Putamen (tissue), 1 donor: ENCODE measurements at regions not wholly inside any gene's neighbourhood (a gene's known extent, or its start where the extent isn't known, plus 50 kb on each side); places are given as distances from the start of the nearest gene placed in this dataset.
"Not testable (repeated sequence)": the region's sequence is repeated elsewhere in the genome, so short reads cannot be mapped to it uniquely, and the experiment has no call there.

Experiments used
- DNase-seq: peaks from one replicate; pipeline ENCODE4 v3.0.0-alpha.2; 2016; ENCODE audit warnings: low spot score

DNA sequence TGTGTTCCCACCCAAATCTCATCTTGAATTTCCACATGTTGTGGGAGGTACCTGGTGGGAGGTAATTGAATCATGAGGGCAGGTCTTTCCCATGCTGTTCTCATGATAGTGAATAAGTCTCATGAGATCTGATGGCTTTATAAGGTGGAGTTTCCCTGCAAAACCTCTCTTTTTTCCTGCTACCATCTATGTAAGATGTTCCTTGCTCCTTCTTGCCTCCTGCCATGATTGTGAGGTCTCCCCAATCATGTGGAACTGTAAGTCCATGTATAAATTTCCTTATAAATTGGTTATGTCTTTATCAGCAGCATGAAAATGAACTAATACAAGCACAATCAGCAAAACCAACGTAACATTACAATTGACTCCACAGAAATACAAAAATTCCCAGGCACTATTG, 814.8 kb upstream of the CITED2 start:
- DNase-seq: not testable (repeated sequence)

DNA sequence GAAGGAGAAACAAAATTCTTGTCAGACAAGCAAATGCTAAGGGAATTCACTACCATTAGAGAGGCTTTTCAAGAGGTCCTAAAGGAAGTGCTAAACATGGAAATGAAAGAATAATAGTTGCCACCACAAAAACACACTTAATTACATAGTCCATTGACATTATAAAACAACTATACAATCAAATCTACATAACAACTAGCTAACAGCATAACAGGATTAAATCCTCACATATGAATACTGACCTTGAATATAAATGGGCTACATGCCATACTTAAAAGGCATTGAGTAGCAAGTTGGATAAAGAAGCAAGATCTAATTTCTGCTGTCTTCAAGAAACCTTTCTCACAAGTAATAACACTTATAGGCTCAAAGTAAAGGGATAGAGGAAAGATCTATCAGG, 811.5 kb upstream of the CITED2 start:
- no peak for DNase-seq

DNA sequence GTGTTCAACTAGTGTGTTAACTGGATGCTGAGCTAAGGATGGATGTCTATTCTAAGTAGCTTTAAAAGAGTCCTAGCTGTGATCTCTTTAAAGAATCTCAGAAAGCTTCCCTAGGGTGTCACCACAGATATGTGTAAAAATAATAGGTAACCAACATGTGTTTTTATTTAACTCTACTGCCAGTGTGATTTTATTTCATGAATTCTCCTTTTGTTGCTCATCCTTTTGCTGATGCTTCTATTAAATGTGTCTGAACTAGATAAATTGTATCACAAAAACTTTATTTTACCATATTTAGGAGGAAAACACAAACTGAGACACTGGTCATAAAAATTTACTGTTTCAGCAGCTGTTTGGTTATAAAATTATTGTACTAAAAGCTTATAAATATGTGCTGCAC, 809.4 kb upstream of the CITED2 start:
- DNase-seq: no peak

DNA sequence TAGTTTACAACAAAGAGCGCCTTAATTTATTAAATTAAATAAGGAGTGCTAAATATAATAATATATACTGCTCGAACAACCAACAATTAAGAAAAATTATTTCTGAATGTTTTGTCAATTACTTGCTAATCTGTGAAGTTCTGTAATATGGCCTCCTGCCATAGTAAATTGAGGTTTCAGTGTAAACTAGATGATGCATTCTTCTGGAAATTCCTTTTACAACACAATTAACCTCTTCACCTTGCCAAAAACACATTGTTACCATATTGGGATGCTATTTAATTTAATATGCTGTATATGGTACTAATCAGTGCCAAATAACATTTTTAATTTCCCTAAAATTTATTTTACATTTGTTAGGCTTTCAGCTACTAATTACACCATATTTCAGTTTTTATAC, 808.4 kb upstream of the CITED2 start:
- DNase-seq: no peak

DNA sequence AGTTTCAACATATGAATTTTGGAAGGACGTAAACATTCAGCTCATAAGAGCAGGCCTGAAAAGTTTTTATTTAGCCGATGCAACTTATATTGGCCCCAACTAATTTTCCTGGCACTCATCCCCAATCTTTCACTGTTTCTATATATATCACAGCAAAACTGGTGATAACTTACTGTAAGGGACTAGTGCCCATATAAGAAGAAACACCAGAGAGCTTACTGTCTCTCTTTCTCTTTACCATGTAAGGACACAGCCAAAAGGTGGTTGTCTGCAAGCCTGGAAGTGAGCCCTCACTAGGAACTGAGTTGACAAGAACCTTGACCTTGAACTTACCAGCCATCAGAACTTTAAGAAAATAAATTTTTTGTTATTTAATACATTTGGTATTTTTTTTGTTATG, 807.4 kb upstream of the CITED2 start:
- no peak for DNase-seq

DNA sequence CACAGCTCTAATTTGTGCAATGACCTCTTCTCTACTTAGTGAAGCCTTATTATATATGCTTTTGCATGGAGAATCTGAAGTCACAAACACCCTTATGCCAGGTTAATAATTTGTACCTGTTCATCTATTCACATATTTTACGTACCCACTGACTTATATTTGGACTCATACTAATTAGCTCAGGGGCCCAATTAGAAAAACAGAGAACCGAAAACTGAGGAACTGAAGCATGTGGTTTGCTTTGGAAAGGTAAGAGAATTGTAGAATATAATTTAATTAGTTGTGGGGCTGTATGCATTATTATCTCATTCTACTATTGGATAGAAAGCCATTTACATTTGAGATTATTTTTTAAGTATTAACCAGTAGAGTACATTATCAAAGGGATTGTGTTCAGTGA, 805.9 kb upstream of the CITED2 start:
- DNase-seq: no peak

DNA sequence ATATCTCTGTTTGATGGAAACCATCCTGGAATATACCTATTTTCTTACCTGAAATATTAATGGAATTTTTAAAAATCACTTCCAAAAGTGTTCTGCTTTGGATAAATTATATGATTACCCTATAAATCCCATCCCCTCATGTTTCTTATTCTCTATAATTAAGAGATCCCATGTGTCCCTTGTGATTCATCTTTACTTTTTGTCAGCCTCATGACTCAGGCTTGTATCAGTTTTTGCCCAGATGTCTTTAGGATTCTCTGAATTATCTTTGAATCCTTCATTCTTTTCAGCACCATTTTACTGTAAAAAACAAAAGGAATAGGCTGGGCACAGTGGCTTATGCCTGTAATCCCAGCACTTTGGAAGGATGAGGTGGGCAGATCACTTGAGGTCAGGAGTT, 804.5 kb upstream of the CITED2 start:
- DNase-seq: no peak

DNA sequence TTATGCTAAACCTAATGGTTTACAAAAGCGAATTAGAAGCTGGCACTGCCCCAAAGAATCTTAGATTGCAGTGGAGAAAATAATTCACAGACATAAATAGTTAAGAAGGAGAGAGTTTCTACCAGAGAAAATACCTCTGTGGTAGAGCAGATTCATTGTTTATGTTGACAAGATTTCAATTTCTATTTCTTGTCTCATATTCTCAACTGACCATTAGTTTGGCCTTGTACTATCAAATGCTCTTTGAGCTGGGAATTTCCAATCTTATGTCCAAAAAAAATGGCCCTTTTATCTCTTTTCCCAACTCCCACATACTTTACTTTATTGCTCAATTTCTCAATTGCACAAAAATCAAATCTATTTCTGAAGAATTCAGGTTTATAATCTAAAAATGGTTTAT, 804.1 kb upstream of the CITED2 start:
- DNase-seq: no peak

DNA sequence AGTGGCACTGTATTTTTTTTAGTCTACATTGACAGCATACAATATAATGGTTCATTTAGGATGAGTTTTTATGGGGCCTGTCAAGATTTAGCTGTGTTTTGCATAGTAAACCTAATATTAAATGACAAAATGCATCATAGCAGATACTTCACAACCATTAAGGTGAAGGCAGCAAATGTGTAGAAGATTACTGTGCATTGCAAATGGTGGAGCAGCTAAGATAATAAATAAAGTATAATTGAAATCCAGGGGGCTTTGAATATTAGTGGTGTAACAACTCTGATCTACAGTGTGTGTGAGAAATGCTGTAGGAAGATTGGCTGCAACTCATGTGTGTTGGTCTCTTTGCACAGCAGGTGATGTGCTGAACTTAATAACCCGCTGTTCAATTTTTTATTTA, 801.9 kb upstream of the CITED2 start:
- no peak for DNase-seq

DNA sequence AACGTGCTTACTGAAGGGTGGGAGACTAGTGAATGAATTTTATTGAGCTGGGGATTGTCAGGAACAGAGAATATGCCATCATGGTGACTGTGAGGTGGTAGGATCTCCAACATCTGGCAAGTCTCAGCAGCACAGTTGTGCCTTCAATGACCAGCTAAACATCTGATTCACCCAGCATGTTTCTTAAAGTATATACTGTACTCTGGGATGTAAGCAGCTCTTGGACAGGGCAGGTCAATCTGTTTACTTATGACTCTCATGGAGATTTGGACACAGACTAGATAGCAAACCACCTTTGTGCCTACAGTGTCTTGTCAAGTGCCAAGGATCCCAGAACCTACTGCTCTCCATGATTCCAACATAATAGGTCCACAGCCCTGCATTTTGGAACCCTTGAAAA, 801.0 kb upstream of the CITED2 start:
- no peak for DNase-seq

DNA sequence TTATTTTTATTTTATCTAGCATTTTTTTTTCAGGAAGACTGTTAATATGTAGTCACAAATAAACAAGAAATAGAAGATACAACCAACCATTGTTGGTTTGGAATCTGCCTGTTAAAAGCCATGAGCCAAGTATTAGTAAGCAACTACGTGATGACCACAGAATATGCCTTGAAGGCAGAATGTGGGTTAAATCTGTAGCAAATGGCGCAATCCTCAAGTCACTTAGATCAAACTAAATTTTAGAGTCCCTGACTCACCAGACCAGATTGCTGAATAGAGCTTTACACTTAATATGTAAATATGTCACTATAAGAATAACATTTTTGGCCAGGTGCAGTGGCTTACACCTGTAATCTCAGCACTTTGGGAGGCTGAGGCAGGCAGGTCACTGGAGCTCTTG, 800.1 kb upstream of the CITED2 start:
- no peak for DNase-seq

DNA sequence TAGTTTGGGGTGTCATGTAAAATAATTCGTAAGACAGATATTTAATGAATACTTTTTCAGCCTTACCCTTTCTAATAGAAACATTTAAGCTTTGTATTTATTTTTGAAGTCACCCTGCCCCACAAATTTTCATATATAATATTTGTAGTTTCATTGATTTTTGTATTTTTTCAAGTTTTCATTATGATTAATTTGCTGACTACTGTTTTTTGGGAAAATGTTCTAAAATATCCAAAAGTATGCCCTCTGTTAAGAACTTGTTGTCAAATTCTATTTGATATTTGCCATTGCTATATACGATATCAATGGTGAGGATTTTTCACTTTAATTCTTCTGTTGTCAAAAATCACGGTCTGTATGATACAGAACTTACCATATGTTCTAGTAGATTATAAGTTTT, 793.9 kb upstream of the CITED2 start:
- no peak for DNase-seq

DNA sequence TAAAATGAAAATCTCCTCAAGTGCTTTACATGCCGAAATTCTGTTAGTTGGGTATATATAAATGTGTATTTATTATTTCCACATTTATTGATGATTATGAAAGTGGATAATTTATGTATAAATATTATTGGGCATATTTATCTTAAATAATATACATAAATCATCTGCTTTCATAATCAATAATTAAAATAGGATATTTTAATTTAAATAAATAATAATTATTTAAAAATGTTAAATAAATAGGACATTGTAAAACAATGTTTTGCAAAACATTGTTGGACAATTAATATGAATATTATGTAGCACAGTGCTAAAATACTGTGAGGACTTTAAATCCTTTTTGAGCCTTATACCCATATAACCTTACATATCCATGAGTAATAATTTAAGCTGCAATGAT, 786.5 kb upstream of the CITED2 start:
- DNase-seq: no peak

DNA sequence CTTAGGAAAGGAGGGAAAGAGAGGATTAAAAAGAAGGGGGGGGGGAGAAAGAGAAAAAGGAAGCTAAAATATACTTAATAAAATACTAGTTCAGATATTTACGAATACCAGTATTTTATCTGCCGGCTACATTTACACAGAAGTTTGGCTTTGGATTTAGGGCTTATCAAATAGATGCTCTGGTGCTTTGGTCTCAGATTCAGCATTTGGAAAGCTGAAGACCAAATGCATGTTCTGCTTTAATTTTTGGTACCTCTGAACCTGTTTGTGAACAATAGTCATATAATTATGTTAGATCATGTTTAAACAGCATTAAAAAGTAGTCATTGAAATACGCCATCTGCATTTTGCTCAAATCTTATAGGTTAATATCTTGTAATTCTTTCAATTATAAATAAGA, 786.0 kb upstream of the CITED2 start:
- DNase-seq: no peak

DNA sequence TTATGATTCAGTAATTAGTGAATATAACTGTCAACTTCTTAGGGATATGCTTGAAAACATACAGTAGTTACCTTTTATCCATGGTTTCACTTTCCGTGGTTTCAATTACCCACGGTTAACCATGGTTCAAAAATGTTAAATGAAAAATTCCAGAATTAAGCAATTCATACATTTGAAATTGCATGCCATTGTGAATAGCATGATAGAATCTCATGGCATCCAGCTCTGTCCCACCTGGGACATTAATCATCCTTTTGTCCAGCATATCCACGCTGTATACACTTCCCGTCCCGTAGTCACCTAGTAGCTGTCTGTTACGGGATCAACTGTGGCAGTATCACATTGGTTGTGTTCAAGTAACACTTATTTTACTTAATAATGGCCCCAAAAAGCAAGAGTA, 781.7 kb upstream of the CITED2 start:
- DNase-seq: no peak

DNA sequence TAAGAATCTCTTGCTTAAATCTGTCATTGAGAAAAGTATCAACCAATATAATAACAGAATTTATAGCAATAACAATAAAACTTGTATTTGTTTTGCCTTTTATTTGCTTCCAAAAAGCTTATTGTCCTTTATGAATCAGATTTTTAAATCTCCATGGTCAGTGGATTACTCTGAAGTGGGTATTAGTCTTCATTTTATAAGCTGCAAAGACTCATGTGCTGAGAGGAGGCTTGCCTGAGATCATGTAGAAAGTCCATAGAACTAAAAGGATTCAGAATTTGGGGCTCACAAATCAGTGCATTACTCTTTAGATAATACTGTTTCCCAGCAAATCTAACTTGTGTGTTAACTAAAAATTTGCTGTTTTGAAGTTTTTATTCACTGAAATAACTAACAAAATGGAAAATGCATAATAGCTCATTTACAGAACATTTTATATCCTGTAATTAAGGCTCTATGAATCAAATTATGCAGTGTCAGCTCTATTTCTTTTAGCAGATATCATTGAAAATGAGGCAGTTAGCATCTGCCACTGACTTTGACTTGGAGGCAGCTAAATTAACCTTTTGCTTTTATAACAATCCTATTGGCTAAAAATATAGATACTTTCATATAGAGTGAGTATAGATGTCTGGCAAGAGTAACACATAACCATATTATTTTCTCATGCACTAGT, 781.1 kb upstream of the CITED2 start:
- DNase-seq: no peak

DNA sequence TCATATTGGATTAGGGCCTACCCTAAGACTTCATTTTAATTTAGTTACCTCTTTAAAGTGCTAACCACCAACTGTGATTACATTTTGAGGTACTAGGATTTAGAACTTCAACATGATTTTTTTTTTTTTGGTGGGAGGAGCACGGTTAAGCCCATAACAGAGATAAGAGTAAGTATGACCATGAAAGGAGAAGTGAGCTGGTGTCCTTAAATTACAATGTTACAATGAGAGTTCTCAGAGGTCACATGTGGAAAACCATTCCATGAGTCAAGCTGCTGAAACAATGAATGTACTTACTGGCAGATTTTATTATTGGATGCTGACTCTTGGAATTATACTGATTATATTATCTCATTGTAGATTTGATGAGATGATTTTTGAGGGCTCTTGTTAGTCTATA, 779.3 kb upstream of the CITED2 start:
- no peak for DNase-seq

DNA sequence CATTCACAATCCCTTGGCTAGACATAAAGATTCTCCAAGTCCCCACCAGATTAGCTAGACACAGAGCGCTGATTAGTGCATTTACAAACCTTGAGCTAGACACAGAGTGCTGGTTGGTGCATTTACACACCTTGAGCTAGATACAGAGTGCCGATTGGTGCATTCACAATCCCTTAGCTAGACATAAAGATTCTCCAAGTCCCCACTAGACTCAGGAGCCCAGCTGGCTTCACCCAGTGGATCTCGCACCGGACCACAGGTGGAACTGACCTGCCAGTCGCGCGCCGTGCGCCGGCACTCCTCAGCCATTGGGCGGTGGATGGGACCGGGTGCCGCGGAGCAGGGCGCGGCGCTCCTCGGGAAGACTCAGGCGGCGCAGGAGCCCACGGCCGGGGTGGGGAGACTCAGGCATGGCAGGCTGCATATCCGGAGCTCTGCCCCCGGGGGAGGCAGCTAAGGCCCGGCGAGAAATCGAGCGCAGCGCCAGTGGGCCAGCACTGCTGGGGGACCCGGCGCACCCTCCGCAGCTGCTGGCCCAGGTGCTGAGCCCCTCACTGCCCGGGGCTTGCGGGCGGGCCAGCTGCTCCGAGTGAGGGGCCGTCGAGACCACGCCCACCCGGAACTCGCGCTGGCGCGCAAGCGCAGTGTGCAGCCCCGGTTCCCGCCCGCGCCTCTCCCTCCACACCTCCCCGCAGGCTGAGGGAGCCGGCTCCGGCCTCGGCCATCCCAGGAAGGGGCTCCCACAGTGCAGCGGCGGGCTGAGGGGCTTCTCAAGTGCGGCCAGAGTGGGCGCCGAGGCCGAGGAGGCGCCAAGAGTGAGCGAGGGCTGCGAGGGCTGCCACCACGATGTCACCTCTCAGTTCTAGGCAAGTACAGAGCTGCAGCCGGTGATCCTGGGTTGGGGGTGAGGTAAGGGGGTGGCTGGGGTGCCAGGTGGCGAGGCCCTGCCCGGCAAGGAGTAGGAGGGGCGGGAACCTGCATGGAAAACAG, 773.7 kb upstream of the CITED2 start:
- DNase-seq: not testable (repeated sequence)

DNA sequence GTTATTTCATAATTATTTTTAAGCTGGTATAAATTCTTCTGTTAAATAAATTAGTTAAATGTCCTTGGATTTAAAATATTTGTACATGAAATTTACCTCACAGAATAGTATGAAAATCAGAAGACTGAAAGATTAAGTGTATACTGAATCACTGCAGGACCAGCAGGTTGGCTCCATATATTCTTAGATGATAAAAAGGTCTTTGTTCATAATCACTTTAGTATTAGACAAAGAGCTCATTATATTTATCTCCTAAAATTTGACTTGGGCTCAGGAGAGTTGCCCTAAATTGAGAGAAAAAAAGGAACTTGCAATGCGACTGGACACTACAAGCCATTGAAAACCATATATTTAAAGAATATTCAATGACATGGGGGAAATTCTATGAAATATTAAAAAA, 766.4 kb upstream of the CITED2 start:
- no peak for DNase-seq

DNA sequence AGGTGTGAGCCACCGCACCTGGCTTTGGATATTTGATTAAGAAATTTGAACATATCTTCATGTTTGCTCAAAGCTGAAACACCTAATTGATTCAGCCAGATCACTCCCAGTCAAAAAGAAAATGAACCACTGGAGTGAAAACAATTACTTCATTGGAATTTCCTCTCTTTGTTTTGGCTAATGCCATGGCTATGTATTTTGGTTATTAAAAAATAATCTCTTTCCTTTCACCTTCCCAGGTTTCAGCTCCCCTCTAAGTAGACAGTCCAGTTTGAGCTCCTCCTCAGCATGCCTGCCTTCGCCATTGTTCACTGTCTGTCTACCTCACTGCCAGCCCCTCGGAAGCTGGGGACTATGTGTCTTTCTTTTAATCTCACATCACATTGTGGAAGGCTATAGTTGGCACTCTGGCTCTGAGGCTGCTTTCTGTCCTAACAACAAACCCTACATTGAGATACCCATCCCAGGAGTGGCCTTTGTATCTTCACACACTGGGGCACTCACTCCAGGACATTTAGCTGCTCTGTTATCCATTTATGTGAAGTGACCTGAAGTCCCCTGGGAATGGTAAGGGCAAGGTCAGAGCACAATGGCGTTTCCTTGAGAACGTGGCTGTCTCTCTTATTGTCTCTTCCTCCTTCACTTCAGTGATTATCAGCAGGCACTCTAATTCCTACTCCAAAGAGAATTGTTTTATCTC, 764.0 kb upstream of the CITED2 start:
- no peak for DNase-seq

DNA sequence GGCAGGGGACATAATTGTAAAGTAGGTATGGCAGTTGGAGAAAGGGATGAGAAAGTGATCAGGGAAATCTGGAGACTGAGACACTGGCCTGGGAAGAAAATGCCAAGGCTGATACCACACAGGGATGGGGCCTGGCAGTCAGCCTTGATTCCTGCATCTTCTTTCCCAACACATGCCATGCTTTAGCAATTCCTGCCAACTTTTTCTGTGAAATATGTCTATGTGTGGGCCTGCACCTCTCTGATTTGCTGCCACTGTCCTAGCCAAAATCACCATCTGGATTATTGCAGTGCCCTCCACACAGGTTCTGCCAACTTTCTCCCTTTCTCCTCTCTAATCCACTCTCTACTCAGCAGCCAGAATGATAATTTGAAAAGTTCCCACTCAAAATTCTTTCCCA, 759.8 kb upstream of the CITED2 start:
- DNase-seq: no peak

DNA sequence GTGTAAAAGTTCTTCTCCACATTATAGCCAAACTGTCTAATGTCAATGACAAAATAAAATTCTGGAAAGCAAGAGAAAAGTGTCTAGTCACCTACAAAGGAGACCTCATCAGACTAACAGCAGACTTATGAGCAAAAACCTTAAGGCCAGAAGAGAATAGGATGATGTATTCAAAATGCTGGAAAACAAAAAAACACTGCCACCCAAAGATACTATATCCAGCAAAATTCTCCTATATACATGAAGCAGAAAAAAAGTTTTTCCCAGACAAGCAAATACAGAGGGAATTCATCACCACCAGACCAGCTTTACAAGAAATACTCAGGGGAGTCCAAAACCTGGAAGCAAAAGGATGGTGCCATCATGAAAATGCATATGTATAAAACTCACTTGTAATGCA, 755.6 kb upstream of the CITED2 start:
- no peak for DNase-seq

DNA sequence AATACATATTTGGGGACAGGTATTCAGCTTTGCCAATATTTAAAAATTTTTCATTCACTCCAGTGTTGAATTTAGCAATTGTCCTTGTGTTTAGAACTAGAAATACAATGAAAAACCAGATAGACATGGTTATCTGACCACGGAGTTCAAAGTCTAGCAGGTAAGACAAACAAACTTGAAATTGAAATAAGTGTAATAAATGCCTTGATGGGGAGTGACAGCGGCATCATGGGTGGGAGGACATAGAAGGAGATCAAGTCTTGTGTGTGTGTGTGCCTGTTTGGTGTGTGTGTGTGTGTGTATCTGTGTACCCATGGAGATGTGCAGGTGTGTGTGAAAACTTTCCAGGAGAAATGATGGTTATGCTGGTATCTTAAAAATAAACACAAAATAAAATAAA, 750.0 kb upstream of the CITED2 start:
- no peak for DNase-seq
